HG03139 (cell line): ENCODE measurements at regions not wholly inside any gene's neighbourhood (a gene's known extent, or its start where the extent isn't known, plus 50 kb on each side); places are given as distances from the start of the nearest gene placed in this dataset.

ENCODE experiments used
- ATAC-seq: cut with Tn5 transposase; IDR thresholded peaks from one replicate; pipeline ENCODE4 v1.9.1; 2021; ENCODE audit not compliant: unreplicated experiment

- ATAC-seq: no peak
These were observed 235.9 kb downstream of the TFAP2C start for GRCh38 chr20:56865055-56865454.

- no peak for ATAC-seq
These were observed 238.0 kb downstream of the TFAP2C start for GRCh38 chr20:56867128-56867527.

- no peak for ATAC-seq
These were observed 239.6 kb downstream of the TFAP2C start for GRCh38 chr20:56868746-56869145.

GRCh38 chr20:56870271-56870670 lies 241.2 kb downstream of the TFAP2C start:
- ATAC-seq: no peak

GRCh38 chr20:56871691-56872090 lies 242.6 kb downstream of the TFAP2C start:
- no peak for ATAC-seq

GRCh38 chr20:56872620-56873458 lies 243.7 kb downstream of the TFAP2C start:
- ATAC-seq: no peak

- no peak for ATAC-seq
These were observed 244.7 kb downstream of the TFAP2C start for GRCh38 chr20:56873836-56874235.

GRCh38 chr20:56875052-56875659 lies 246.1 kb downstream of the TFAP2C start:
- ATAC-seq: no peak

GRCh38 chr20:56875803-56876202 lies 246.7 kb downstream of the TFAP2C start:
- no peak for ATAC-seq

GRCh38 chr20:56885521-56885920 lies 256.4 kb downstream of the TFAP2C start:
- no peak for ATAC-seq

GRCh38 chr20:56890011-56890410 lies 260.9 kb downstream of the TFAP2C start:
- no peak for ATAC-seq

- no peak for ATAC-seq
These were observed 264.3 kb downstream of the TFAP2C start for GRCh38 chr20:56893226-56893917.

- no peak for ATAC-seq
These were observed 267.3 kb downstream of the TFAP2C start for GRCh38 chr20:56896447-56896846.

GRCh38 chr20:56897318-56897957 lies 268.3 kb downstream of the TFAP2C start:
- ATAC-seq: no peak

GRCh38 chr20:56897958-56898349 lies 268.8 kb downstream of the TFAP2C start:
- no peak for ATAC-seq

- ATAC-seq: no peak
These were observed 270.4 kb downstream of the TFAP2C start for GRCh38 chr20:56899506-56899905.

GRCh38 chr20:56900252-56900651 lies 271.1 kb downstream of the TFAP2C start:
- no peak for ATAC-seq

- no peak for ATAC-seq
These were observed 274.3 kb downstream of the TFAP2C start for GRCh38 chr20:56903421-56903820.

GRCh38 chr20:56903858-56904257 lies 274.8 kb downstream of the TFAP2C start:
- ATAC-seq: no peak

- ATAC-seq: no peak
These were observed 281.0 kb downstream of the TFAP2C start for GRCh38 chr20:56909918-56910714.

- ATAC-seq: no peak
These were observed 282.8 kb downstream of the TFAP2C start for GRCh38 chr20:56911946-56912345.
